Stimulated activated memory B cell treated with anti-CD40 and anti-IgM and Interleukin-4, amounts not matched to agents 10 μg/mL and 1 μg/mL and 100 μg/mL, for 72 hours (primary cell): ENCODE measurements at regions not wholly inside any gene's neighbourhood (a gene's known extent, or its start where the extent isn't known, plus 50 kb on each side); places are given as distances from the start of the nearest gene placed in this dataset.
A peak's percentile ranks its signal among the peaks of the same experiment; 100 is the strongest.
"Not testable (repeated sequence)": the region's sequence is repeated elsewhere in the genome, so short reads cannot be mapped to it uniquely, and the experiment has no call there.

ENCODE experiments used
- ATAC-seq: fragments of 150-1000 bp; cut with Tn5 transposase; 2 replicates; pipeline ENCODE4 v1.10.0; 2021
- H3K27ac Mint-ChIP-seq: one replicate; pipeline ENCODE4 v1.8.0; 2022; ENCODE audit warnings: mild to moderate bottlenecking, mixed read lengths
- H3K27me3 Mint-ChIP-seq: one replicate; pipeline ENCODE4 v1.8.0; 2022; ENCODE audit warnings: mixed read lengths
- H3K36me3 Mint-ChIP-seq: one replicate; pipeline ENCODE4 v1.8.0; 2022; ENCODE audit warnings: mixed read lengths
- H3K4me1 Mint-ChIP-seq: one replicate; pipeline ENCODE4 v1.8.0; 2022; ENCODE audit warnings: mixed read lengths
- H3K4me3 Mint-ChIP-seq: one replicate; pipeline ENCODE4 v1.8.0; 2022; ENCODE audit warnings: mild to moderate bottlenecking, moderate library complexity, mixed read lengths
- H3K9me3 Mint-ChIP-seq: one replicate; pipeline ENCODE4 v1.8.0; 2022; ENCODE audit warnings: mixed read lengths

GRCh38 chr2:195450552-195451113 is 206.4 kb upstream of the SLC39A10 start:
- Mint-ChIP-seq H3K36me3 (no peaks in the 10 kb centered on the region), H3K4me3 (no peak overlapping the region), H3K4me1 (peaks cover 5% of the 10 kb centered on the region), H3K27me3 (no peaks in the 10 kb centered on the region), H3K27ac (no peak overlapping the region), H3K9me3 (no peaks in the 10 kb centered on the region)
- no peak for ATAC-seq

GRCh38 chr2:195447323-195447975 is 209.6 kb upstream of the SLC39A10 start:
- no peak overlapping the region for H3K4me3 Mint-ChIP-seq
- no peaks in the 10 kb centered on the region for H3K4me1 Mint-ChIP-seq
- H3K9me3 Mint-ChIP-seq, result peaks cover 4% of the 10 kb centered on the region
- ATAC-seq, result no peak
- H3K27ac Mint-ChIP-seq, result no peak overlapping the region
- H3K36me3 Mint-ChIP-seq, result peaks cover 4% of the 10 kb centered on the region
- H3K27me3 Mint-ChIP-seq, result no peaks in the 10 kb centered on the region

- H3K9me3 Mint-ChIP-seq, result peaks cover 17% of the 10 kb centered on the region
- H3K27me3 Mint-ChIP-seq, result no peaks in the 10 kb centered on the region
- no peak overlapping the region for H3K27ac Mint-ChIP-seq
- H3K4me3 Mint-ChIP-seq, result no peak overlapping the region
- peaks cover 20% of the 10 kb centered on the region for H3K36me3 Mint-ChIP-seq
- ATAC-seq, result no peak
- H3K4me1 Mint-ChIP-seq, result no peaks in the 10 kb centered on the region
Measured at GRCh38 chr2:195445639-195446038, 211.4 kb upstream of the SLC39A10 start.

GRCh38 chr2:195443926-195444325 is 213.1 kb upstream of the SLC39A10 start:
- Mint-ChIP-seq H3K27ac (no peak overlapping the region), H3K4me3 (no peak overlapping the region), H3K27me3 (no peaks in the 10 kb centered on the region), H3K36me3 (peaks cover 21% of the 10 kb centered on the region), H3K9me3 (peaks cover 17% of the 10 kb centered on the region), H3K4me1 (no peaks in the 10 kb centered on the region)
- no peak for ATAC-seq

GRCh38 chr2:195442458-195443175 is 214.4 kb upstream of the SLC39A10 start:
- H3K4me1 Mint-ChIP-seq, result no peaks in the 10 kb centered on the region
- H3K36me3 Mint-ChIP-seq, result peaks cover 21% of the 10 kb centered on the region
- ATAC-seq, result no peak
- H3K9me3 Mint-ChIP-seq, result peaks cover 17% of the 10 kb centered on the region
- H3K27ac Mint-ChIP-seq, result no peak overlapping the region
- no peak overlapping the region for H3K4me3 Mint-ChIP-seq
- no peaks in the 10 kb centered on the region for H3K27me3 Mint-ChIP-seq

- no peak overlapping the region for H3K4me3 Mint-ChIP-seq
- H3K36me3 Mint-ChIP-seq, result peaks cover 21% of the 10 kb centered on the region
- H3K9me3 Mint-ChIP-seq, result peaks cover 17% of the 10 kb centered on the region
- H3K4me1 Mint-ChIP-seq, result no peaks in the 10 kb centered on the region
- no peaks in the 10 kb centered on the region for H3K27me3 Mint-ChIP-seq
- no peak for ATAC-seq
- H3K27ac Mint-ChIP-seq, result no peak overlapping the region
Measured at GRCh38 chr2:195438692-195439091, 218.3 kb upstream of the SLC39A10 start.

- no peak overlapping the region for H3K4me3 Mint-ChIP-seq
- no peak for ATAC-seq
- H3K4me1 Mint-ChIP-seq, result no peaks in the 10 kb centered on the region
- H3K27ac Mint-ChIP-seq, result no peak overlapping the region
- peaks cover 12% of the 10 kb centered on the region for H3K9me3 Mint-ChIP-seq
- no peaks in the 10 kb centered on the region for H3K27me3 Mint-ChIP-seq
- H3K36me3 Mint-ChIP-seq, result peaks cover 17% of the 10 kb centered on the region
Measured at GRCh38 chr2:195437521-195437920, 219.5 kb upstream of the SLC39A10 start.

- no peaks in the 10 kb centered on the region for H3K36me3 Mint-ChIP-seq
- no peak overlapping the region for H3K4me3 Mint-ChIP-seq
- no peaks in the 10 kb centered on the region for H3K4me1 Mint-ChIP-seq
- ATAC-seq, result no peak
- H3K9me3 Mint-ChIP-seq, result peaks cover 3% of the 10 kb centered on the region
- no peaks in the 10 kb centered on the region for H3K27me3 Mint-ChIP-seq
- no peak overlapping the region for H3K27ac Mint-ChIP-seq
Measured at GRCh38 chr2:195434346-195434745, 222.7 kb upstream of the SLC39A10 start.

GRCh38 chr2:195433729-195434128 is 223.3 kb upstream of the SLC39A10 start:
- not testable (repeated sequence) for H3K4me1 Mint-ChIP-seq, ATAC-seq, H3K27me3 Mint-ChIP-seq, H3K4me3 Mint-ChIP-seq, H3K9me3 Mint-ChIP-seq, H3K36me3 Mint-ChIP-seq, H3K27ac Mint-ChIP-seq

- Mint-ChIP-seq H3K27me3 (no peaks in the 10 kb centered on the region), H3K9me3 (peaks cover 3% of the 10 kb centered on the region), H3K36me3 (no peaks in the 10 kb centered on the region), H3K4me1 (no peaks in the 10 kb centered on the region), H3K4me3 (no peak overlapping the region), H3K27ac (no peak overlapping the region)
- no peak for ATAC-seq
Measured at GRCh38 chr2:195428673-195429072, 228.4 kb upstream of the SLC39A10 start.

- no peaks in the 10 kb centered on the region for H3K27me3 Mint-ChIP-seq
- ATAC-seq, result no peak
- no peaks in the 10 kb centered on the region for H3K9me3 Mint-ChIP-seq
- H3K4me3 Mint-ChIP-seq, result no peak overlapping the region
- H3K36me3 Mint-ChIP-seq, result no peaks in the 10 kb centered on the region
- no peaks in the 10 kb centered on the region for H3K4me1 Mint-ChIP-seq
- H3K27ac Mint-ChIP-seq, result no peak overlapping the region
Measured at GRCh38 chr2:195425328-195425727, 231.7 kb upstream of the SLC39A10 start.

GRCh38 chr2:195419033-195419432 is 238.0 kb upstream of the SLC39A10 start:
- Mint-ChIP-seq H3K36me3 (no peaks in the 10 kb centered on the region), H3K9me3 (no peaks in the 10 kb centered on the region), H3K27me3 (no peaks in the 10 kb centered on the region), H3K4me3 (no peak overlapping the region), H3K27ac (no peak overlapping the region), H3K4me1 (peaks cover 9% of the 10 kb centered on the region)
- no peak for ATAC-seq

- no peak overlapping the region for H3K4me3 Mint-ChIP-seq
- H3K36me3 Mint-ChIP-seq, result no peaks in the 10 kb centered on the region
- ATAC-seq, result no peak
- peak overlapping the region; percentile 9 for H3K27ac Mint-ChIP-seq
- H3K27me3 Mint-ChIP-seq, result no peaks in the 10 kb centered on the region
- no peaks in the 10 kb centered on the region for H3K9me3 Mint-ChIP-seq
- peaks cover 28% of the 10 kb centered on the region for H3K4me1 Mint-ChIP-seq
Measured at GRCh38 chr2:195414537-195415100, 242.4 kb upstream of the SLC39A10 start.

- Mint-ChIP-seq H3K36me3 (no peaks in the 10 kb centered on the region), H3K27me3 (no peaks in the 10 kb centered on the region), H3K4me3 (no peak overlapping the region), H3K4me1 (peaks cover 28% of the 10 kb centered on the region), H3K27ac (peak overlapping the region; percentile 9), H3K9me3 (no peaks in the 10 kb centered on the region)
- no peak for ATAC-seq
Measured at GRCh38 chr2:195413944-195414343, 243.1 kb upstream of the SLC39A10 start.

- peak overlapping the region; percentile 9 for H3K27ac Mint-ChIP-seq
- ATAC-seq, result no peak
- no peak overlapping the region for H3K4me3 Mint-ChIP-seq
- no peaks in the 10 kb centered on the region for H3K36me3 Mint-ChIP-seq
- no peaks in the 10 kb centered on the region for H3K9me3 Mint-ChIP-seq
- no peaks in the 10 kb centered on the region for H3K27me3 Mint-ChIP-seq
- peaks cover 28% of the 10 kb centered on the region for H3K4me1 Mint-ChIP-seq
Measured at GRCh38 chr2:195413422-195413821, 243.6 kb upstream of the SLC39A10 start.
